Suprapubic skin (tissue), 3 donors: ENCODE measurements at regions not wholly inside any gene's neighbourhood (a gene's known extent, or its start where the extent isn't known, plus 50 kb on each side); places are given as distances from the start of the nearest gene placed in this dataset.

Experiments
- POLR2AphosphoS5 ChIP-seq, 3 donors: sonication (generic); formaldehyde crosslinking; IDR thresholded peaks; one replicate each; pipeline ENCODE4 v1.6.1; 2017; ENCODE audit warnings: antibody characterized with exemption in 3 of 3
- TF ChIP-seq, protein P1 (sequence below), 2 donors: fragments of 200-600 bp in 1 of 2; fragments of 450-650 bp in 1 of 2; sonication (generic) in 1 of 2; IDR thresholded peaks; one replicate each; pipeline ENCODE4 v1.5.1; 2016 to 2019; ENCODE audit warnings: antibody characterized with exemption in 2 of 2, mild to moderate bottlenecking in 1 of 2, moderate library complexity in 1 of 2

DNA sequence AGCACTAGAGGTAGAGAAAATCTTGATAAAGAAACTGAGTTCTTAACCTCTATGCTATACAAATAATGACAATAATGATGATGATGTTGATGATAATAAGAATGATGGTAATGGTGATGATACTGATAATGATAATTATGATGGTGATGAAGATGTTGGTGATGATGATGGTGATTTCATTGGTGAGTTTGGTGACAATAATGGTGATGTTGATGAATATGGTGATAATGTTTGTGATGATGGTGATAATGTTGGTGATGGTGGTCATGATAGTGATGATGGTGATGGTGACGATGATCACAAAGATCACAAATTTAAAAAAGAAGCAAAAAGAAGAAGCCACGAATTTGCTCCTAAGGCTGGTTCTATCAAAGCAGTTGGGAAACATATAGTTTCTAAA is 519.0 kb upstream of the C16orf82 start:
- TF ChIP-seq, protein P1, sequence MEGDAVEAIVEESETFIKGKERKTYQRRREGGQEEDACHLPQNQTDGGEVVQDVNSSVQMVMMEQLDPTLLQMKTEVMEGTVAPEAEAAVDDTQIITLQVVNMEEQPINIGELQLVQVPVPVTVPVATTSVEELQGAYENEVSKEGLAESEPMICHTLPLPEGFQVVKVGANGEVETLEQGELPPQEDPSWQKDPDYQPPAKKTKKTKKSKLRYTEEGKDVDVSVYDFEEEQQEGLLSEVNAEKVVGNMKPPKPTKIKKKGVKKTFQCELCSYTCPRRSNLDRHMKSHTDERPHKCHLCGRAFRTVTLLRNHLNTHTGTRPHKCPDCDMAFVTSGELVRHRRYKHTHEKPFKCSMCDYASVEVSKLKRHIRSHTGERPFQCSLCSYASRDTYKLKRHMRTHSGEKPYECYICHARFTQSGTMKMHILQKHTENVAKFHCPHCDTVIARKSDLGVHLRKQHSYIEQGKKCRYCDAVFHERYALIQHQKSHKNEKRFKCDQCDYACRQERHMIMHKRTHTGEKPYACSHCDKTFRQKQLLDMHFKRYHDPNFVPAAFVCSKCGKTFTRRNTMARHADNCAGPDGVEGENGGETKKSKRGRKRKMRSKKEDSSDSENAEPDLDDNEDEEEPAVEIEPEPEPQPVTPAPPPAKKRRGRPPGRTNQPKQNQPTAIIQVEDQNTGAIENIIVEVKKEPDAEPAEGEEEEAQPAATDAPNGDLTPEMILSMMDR (IDR thresholded peaks at IDR 0.05), result no peak
- no peak for TF ChIP-seq POLR2AphosphoS5 (IDR thresholded peaks at IDR 0.05)
